IPS-20b (cell line): ENCODE measurements at regions not wholly inside any gene's neighbourhood (a gene's known extent, or its start where the extent isn't known, plus 50 kb on each side); places are given as distances from the start of the nearest gene placed in this dataset.

ENCODE experiments used
- H3K27ac ChIP-seq: one replicate; pipeline ENCODE4 v1.5.1; 2013; ENCODE audit warnings: low read length
- H3K27me3 ChIP-seq: 2 replicates; pipeline ENCODE4 v1.6.1; 2013; ENCODE audit warnings: mild to moderate bottlenecking, low read length, inconsistent platforms; ENCODE audit not compliant: insufficient read depth
- H3K36me3 ChIP-seq: 2 replicates; pipeline ENCODE4 v1.6.1; 2013; ENCODE audit warnings: low read depth, mild to moderate bottlenecking, inconsistent platforms, low read length, moderate library complexity; ENCODE audit not compliant: insufficient read depth
- H3K4me1 ChIP-seq: 2 replicates; pipeline ENCODE4 v1.6.1; 2013; ENCODE audit warnings: mild to moderate bottlenecking, control low read depth, inconsistent platforms, low read length, moderate library complexity; ENCODE audit not compliant: insufficient read depth
- H3K4me3 ChIP-seq: 2 replicates; pipeline ENCODE4 v1.5.1; 2013; ENCODE audit warnings: mild to moderate bottlenecking, low read length, inconsistent platforms
- H3K9ac ChIP-seq: 2 replicates; pipeline ENCODE4 v1.6.1; 2013; ENCODE audit warnings: low read depth, mild to moderate bottlenecking, inconsistent platforms, low read length, moderate library complexity
- H3K9me3 ChIP-seq: 2 replicates; pipeline ENCODE4 v1.6.1; 2013; ENCODE audit warnings: mild to moderate bottlenecking, low read depth, low read length, inconsistent platforms; ENCODE audit not compliant: insufficient read depth

GRCh38 chr15:70337277-70338186, 239.8 kb upstream of the TLE3 start:
- Histone ChIP-seq H3K36me3 (no peaks in the 10 kb centered on the region), H3K4me3 (no peak overlapping the region), H3K9ac (no peak overlapping the region), H3K27ac (no peak overlapping the region), H3K9me3 (peaks cover 11% of the 10 kb centered on the region; the same call in 1 of the 2 replicates), H3K4me1 (no peaks in the 10 kb centered on the region), H3K27me3 (no peaks in the 10 kb centered on the region)

- Histone ChIP-seq H3K9me3 (peaks cover 11% of the 10 kb centered on the region; the same call in 1 of the 2 replicates), H3K36me3 (no peaks in the 10 kb centered on the region), H3K4me3 (no peak overlapping the region), H3K27ac (no peak overlapping the region), H3K27me3 (no peaks in the 10 kb centered on the region), H3K9ac (no peak overlapping the region), H3K4me1 (no peaks in the 10 kb centered on the region)
These were observed 238.8 kb upstream of the TLE3 start for GRCh38 chr15:70336425-70337009.

- Histone ChIP-seq H3K27me3 (no peaks in the 10 kb centered on the region), H3K4me1 (no peaks in the 10 kb centered on the region), H3K4me3 (no peak overlapping the region), H3K36me3 (no peaks in the 10 kb centered on the region), H3K9me3 (peaks cover 14% of the 10 kb centered on the region; the same call in 1 of the 2 replicates), H3K27ac (no peak overlapping the region), H3K9ac (no peak overlapping the region)
These were observed 236.6 kb upstream of the TLE3 start for GRCh38 chr15:70334286-70334685.

GRCh38 chr15:70329179-70329578, 231.5 kb upstream of the TLE3 start:
- Histone ChIP-seq H3K36me3 (no peaks in the 10 kb centered on the region), H3K9me3 (peaks cover 3% of the 10 kb centered on the region; the same call in 1 of the 2 replicates), H3K4me1 (no peaks in the 10 kb centered on the region), H3K4me3 (no peak overlapping the region), H3K27me3 (no peaks in the 10 kb centered on the region), H3K9ac (no peak overlapping the region), H3K27ac (no peak overlapping the region)

GRCh38 chr15:70328679-70329115, 231.0 kb upstream of the TLE3 start:
- H3K36me3 ChIP-seq: no peaks in the 10 kb centered on the region
- H3K4me1 ChIP-seq: no peaks in the 10 kb centered on the region
- H3K27ac ChIP-seq: no peak overlapping the region

GRCh38 chr15:70327856-70328678, 230.3 kb upstream of the TLE3 start:
- Histone ChIP-seq H3K27ac (no peak overlapping the region), H3K27me3 (no peaks in the 10 kb centered on the region), H3K36me3 (no peaks in the 10 kb centered on the region), H3K9me3 (peaks cover 3% of the 10 kb centered on the region; the same call in 1 of the 2 replicates), H3K9ac (no peak overlapping the region), H3K4me3 (no peak overlapping the region), H3K4me1 (no peaks in the 10 kb centered on the region)

More at GRCh38 chr15:70328679-70329115, 231.0 kb upstream of the TLE3 start:
- Histone ChIP-seq H3K9ac (no peak overlapping the region), H3K27me3 (no peaks in the 10 kb centered on the region), H3K9me3 (peaks cover 3% of the 10 kb centered on the region; the same call in 1 of the 2 replicates), H3K4me3 (no peak overlapping the region)

GRCh38 chr15:70327328-70327855, 229.7 kb upstream of the TLE3 start:
- H3K4me1 ChIP-seq: no peaks in the 10 kb centered on the region
- no peaks in the 10 kb centered on the region for H3K36me3 ChIP-seq
- H3K27me3 ChIP-seq: no peaks in the 10 kb centered on the region
- H3K9me3 ChIP-seq: peaks cover 3% of the 10 kb centered on the region; the same call in 1 of the 2 replicates
- H3K27ac ChIP-seq: no peak overlapping the region
- no peak overlapping the region for H3K4me3 ChIP-seq
- H3K9ac ChIP-seq: no peak overlapping the region

- Histone ChIP-seq H3K9ac (no peak overlapping the region), H3K4me3 (no peak overlapping the region), H3K27me3 (no peaks in the 10 kb centered on the region; the same call in 1 of the 2 replicates), H3K9me3 (no peaks in the 10 kb centered on the region), H3K36me3 (no peaks in the 10 kb centered on the region), H3K4me1 (no peaks in the 10 kb centered on the region), H3K27ac (no peak overlapping the region)
These were observed 226.6 kb upstream of the TLE3 start for GRCh38 chr15:70324001-70324974.

GRCh38 chr15:70323111-70323851, 225.6 kb upstream of the TLE3 start:
- H3K36me3 ChIP-seq: no peaks in the 10 kb centered on the region
- no peaks in the 10 kb centered on the region; the same call in 1 of the 2 replicates for H3K27me3 ChIP-seq
- no peaks in the 10 kb centered on the region for H3K4me1 ChIP-seq
- H3K4me3 ChIP-seq: no peak overlapping the region
- no peak overlapping the region for H3K9ac ChIP-seq
- no peaks in the 10 kb centered on the region for H3K9me3 ChIP-seq
- no peak overlapping the region for H3K27ac ChIP-seq

GRCh38 chr15:70322051-70322668, 224.4 kb upstream of the TLE3 start:
- H3K27ac ChIP-seq: no peak overlapping the region
- no peaks in the 10 kb centered on the region for H3K4me1 ChIP-seq
- no peaks in the 10 kb centered on the region; the same call in 1 of the 2 replicates for H3K27me3 ChIP-seq
- no peaks in the 10 kb centered on the region for H3K9me3 ChIP-seq
- H3K9ac ChIP-seq: no peak overlapping the region
- no peak overlapping the region for H3K4me3 ChIP-seq
- H3K36me3 ChIP-seq: no peaks in the 10 kb centered on the region
